ENCODE measurements at regions not wholly inside any gene's neighbourhood (a gene's known extent, or its start where the extent isn't known, plus 50 kb on each side); places are given as distances from the start of the nearest gene placed in this dataset.

GRCh38 chr4:175891851-175892250 lies 79.8 kb upstream of the GPM6A start:
- H3K4me3 ChIP-seq (replicated peaks; ENCODE audit: low read depth, low read length) = no peak overlapping the region
- TF ChIP-seq CTCF (IDR thresholded peaks at IDR 0.05; ENCODE audit: low read length, missing control alignments) = peak; percentile 33
- DNase-seq (ENCODE audit: low read depth) = peak; percentile 32

DNA sequence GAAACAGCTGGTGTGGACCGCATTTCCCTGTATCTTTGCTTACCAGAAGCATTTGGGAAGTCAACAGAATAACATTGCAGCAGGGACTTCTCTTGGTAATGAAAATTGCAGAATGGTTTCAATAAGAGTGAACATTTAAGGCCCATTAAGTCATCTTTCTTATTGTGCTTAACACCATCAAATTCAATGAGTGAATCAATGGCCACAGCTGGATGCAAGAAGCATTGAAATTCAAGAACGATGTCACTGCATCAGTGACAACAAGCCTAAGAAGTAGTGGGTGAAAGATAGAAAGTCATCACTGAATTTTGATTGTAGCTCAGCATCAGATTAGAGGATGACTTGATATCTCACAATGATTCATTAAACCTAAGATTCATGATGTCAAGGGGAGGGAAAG lies 93.9 kb upstream of the GPM6A start:
- H3K4me3 ChIP-seq (replicated peaks; ENCODE audit: low read depth, low read length) = no peak overlapping the region
- no peak for TF ChIP-seq CTCF (IDR thresholded peaks at IDR 0.05; ENCODE audit: low read length, missing control alignments)
- no peak for DNase-seq (ENCODE audit: low read depth)

- no peak for DNase-seq (ENCODE audit: low read depth)
- no peak overlapping the region for H3K4me3 ChIP-seq (replicated peaks; ENCODE audit: low read depth, low read length)
These were observed 94.3 kb upstream of the GPM6A start for GRCh38 chr4:175906384-175906783.

DNA sequence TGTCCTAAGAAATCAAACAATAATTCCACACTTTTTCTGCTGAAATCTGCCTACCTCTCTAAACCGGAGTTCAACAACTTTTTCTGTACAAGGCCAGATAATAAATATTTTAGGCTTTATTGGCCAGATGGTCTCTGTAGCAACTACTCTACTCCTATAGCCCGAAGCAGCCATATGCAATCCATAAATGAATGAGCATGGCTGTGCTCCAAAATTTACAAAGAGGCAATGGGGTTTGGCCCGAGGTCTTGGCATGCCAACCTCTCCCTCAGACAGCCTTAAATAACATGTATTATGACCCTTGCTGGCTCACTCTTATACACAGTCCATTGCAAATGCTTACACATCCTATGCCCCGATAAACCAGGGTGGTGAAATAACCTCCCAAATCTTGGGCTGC lies 98.6 kb upstream of the GPM6A start:
- DNase-seq (ENCODE audit: low read depth) = no peak
- TF ChIP-seq CTCF (IDR thresholded peaks at IDR 0.05; ENCODE audit: low read length, missing control alignments) = no peak
- H3K4me3 ChIP-seq (replicated peaks; ENCODE audit: low read depth, low read length) = no peak overlapping the region

More at GRCh38 chr4:175906384-175906783, 94.3 kb upstream of the GPM6A start:
- no peak for TF ChIP-seq CTCF (IDR thresholded peaks at IDR 0.05; ENCODE audit: low read length, missing control alignments)

- no peak for DNase-seq (ENCODE audit: low read depth)
- H3K4me3 ChIP-seq (replicated peaks; ENCODE audit: low read depth, low read length) = no peak overlapping the region
- no peak for TF ChIP-seq CTCF (IDR thresholded peaks at IDR 0.05; ENCODE audit: low read length, missing control alignments)
These were observed 104.7 kb upstream of the GPM6A start for GRCh38 chr4:175916626-175917351.

DNA sequence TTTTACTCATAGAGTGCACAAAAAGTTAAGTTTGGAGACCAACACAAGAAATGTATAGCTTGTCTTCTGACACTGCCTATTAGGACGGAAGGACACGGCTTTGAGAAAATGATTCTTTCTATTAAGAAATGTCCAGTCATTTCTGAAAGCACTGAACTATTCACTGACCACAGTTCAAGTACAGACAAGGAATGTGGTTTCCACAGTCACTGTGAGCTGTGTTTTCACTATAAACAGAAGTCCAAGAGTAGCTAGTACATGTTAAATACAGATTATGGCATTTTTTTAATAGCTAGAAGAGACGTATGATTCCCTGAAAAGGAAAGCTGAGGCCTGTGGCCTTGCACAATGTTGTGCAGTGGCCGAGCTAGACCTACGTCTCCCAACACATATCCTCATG lies 115.1 kb upstream of the GPM6A start:
- no peak overlapping the region for H3K4me3 ChIP-seq (replicated peaks; ENCODE audit: low read depth, low read length)
- DNase-seq (ENCODE audit: low read depth) = no peak
- no peak for TF ChIP-seq CTCF (IDR thresholded peaks at IDR 0.05; ENCODE audit: low read length, missing control alignments)

- TF ChIP-seq CTCF (IDR thresholded peaks at IDR 0.05; ENCODE audit: low read length, missing control alignments) = no peak
- DNase-seq (ENCODE audit: low read depth) = no peak
- no peak overlapping the region for H3K4me3 ChIP-seq (replicated peaks; ENCODE audit: low read depth, low read length)
These were observed 117.4 kb upstream of the GPM6A start for GRCh38 chr4:175929441-175929840.
